GM21526 (cell line): ENCODE measurements at regions not wholly inside any gene's neighbourhood (a gene's known extent, or its start where the extent isn't known, plus 50 kb on each side); places are given as distances from the start of the nearest gene placed in this dataset.

Experiments used
- ATAC-seq: cut with Tn5 transposase; IDR thresholded peaks from one replicate; pipeline ENCODE4 v1.9.1; 2021; ENCODE audit warnings: moderate library complexity; ENCODE audit not compliant: unreplicated experiment, low FRiP score

DNA sequence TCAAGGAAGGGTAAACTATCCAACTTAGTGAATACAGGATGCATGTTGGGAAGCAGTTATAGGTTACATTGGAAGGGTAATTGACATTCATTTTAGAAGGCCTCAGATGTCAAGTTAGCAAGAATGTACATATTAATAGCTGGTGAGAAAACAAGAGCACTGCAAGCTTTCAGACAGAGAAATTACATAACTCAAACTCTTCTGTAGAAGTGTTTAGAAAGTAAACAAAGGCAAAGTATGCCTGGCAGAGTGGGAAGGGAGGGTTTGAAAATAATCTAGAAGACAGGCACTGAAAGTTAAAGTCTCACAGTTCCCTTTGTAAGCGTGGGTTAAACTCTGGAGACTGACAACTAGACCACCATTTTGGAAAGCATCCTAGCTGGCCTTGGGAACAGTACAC is 406.2 kb downstream of the ANKRD50 start:
- ATAC-seq = no peak

DNA sequence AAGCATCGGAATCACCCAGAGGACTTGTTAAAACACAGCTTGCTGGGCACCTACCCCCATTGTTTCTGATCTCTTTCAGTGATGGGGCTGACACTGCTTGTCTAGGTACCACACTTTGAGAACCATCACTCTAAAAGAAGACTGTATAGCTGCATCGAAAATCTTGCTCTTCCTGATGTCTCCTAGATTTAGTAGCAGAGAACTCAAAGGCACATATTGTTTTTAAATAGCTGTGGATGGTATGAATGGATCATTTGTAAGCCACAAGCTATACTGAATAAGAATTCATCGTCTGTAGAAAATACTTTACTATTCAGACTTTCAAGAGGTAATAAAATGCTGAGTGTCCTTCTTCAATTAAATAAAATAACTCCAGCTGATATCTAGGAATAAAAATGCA is 405.4 kb downstream of the ANKRD50 start:
- ATAC-seq = no peak

DNA sequence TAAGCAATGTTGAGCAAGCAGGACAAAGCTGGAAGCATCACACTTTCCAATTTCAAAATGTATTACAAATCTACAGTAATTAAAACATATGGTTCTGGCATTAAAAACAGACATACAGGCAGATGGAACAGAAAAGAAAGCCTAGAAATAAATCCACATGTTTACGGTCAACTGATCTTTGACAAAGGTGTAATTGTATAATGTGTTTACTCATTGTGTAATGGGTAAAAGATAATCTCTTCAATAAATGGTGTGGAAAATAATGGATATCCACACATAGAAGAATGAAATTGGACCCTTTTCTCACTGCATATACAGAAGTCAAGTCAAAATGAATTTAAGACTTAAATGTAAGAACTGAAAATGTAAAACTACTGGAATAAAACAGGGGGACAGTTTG is 394.2 kb downstream of the ANKRD50 start:
- no peak for ATAC-seq

DNA sequence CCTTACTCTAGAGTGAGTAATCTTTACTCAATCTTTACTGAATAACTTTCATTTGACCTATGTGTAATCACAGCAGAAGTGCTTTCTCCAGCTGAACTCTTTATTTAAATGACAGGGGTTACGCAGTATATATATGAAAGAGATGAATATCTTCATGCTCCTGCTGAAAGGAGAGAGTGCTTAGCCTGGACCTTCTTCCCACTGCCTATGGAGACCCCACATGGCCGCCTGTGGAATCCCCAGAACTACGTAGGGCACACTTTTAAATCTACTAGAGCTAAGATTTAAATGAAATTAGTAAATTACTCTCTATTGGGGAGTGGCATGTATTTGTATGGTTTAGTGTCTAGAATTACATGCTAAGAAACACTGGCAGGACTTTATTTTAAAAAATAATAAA is 391.2 kb downstream of the ANKRD50 start:
- ATAC-seq = no peak

DNA sequence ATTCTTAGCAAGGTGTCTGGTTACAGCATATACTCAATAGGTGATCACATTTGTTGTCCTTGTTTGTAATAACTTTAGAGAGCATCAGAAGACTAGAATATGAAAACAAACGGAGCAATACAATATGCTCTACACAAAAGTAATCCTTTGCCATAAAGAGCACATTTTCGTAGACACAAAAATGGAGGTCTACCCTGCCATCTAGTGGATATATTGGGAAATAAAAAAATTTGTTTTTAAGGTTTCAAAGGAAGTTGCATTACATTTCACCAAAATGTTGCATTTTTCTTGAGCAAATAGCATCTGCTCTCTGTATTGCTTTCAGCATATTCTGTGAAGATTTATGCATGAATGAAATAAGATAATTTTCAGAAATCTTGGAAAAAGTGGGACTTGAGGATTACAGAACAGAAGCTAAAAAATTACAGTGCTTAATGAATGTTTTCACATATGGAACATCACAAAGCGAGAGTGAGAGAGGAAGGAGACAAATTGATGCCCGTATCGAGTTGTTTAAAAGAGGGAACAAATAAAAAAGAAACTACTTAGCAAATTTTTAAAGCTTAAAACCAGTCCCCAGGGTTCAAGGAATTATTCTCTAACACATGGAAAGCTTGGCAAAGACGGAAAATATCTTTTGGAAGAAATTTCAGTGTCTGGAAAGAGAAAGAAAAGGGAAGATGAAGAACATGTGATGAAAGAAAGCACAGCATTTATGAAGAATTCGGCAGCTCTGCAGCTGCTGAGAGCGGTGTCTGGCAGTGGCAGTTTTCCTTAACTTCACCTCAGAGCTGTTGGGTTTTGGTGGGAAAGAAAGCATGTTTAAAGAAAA is 390.1 kb downstream of the ANKRD50 start:
- no peak for ATAC-seq

DNA sequence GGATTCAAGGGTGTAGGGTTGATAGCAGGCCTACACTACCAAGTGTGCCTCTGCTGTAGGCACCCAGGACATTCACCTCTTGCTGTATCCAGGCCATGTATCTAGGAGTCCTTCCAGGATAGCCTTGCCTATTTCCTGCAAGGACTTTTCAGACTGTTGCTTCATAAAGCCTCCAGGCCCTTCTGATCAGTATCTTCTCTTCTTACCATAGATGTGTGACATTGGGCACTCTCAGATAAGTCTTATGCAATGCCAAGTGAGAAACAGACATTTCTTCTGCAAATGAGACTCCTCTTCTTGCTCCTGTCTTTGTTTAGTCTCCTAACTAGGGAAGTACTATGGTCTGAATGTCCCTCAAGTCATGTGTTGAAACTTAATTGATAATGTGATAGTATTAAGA is 386.8 kb downstream of the ANKRD50 start:
- no peak for ATAC-seq

DNA sequence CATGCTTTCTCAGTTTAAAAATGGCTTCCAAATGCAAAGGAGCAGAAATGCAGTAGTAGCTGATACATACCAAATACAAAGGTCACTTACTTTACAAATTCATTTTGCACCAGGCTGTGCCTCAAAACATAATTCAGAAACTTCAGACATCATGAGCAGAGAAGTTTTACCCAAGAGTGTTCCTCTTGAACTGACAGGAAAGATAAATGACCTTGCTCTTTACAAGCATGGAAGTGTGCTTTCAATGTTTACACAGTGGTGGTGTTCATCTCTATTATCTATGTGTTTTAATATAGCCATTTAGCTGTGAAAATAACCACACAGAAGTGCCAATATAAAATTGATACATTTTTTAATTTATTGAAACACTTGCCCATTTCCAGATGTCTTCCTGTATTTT is 383.4 kb downstream of the ANKRD50 start:
- no peak for ATAC-seq

DNA sequence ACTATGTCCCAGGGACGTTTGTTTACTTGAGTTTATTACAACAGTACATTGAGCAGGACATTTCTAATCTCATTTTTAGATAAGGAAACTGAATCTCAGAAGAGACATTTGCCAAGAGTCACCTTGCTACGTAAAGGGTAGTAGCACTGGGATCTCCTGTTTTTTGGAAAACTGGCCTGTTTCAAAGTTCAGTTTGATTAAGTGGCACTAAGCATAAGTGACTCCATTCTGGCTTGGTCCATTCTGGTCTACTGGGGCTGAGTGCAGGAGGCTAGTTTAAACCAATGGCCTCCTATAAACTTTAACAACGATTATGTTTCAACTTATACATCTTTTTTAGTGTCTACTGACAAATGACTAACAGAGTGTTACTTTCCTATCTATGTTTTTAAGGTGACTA is 382.5 kb downstream of the ANKRD50 start:
- ATAC-seq = no peak

DNA sequence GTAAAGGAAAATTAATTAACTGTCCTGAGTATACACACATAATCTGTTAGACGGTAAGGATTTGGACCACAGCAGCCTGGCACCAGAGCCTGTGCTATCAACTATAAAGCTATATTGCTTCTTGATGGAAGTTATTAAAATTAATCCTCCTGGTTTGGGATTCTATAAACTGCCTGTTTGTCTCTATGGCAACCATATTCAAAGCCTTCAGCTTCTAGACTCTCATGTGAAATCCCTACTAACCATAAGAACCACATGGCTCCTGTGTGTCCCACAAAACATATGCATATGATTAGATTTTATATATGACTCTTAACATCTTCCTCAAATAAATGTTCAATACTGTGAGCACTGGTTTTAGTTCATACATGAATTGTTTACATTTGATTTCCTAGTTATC is 380.8 kb downstream of the ANKRD50 start:
- ATAC-seq = no peak

DNA sequence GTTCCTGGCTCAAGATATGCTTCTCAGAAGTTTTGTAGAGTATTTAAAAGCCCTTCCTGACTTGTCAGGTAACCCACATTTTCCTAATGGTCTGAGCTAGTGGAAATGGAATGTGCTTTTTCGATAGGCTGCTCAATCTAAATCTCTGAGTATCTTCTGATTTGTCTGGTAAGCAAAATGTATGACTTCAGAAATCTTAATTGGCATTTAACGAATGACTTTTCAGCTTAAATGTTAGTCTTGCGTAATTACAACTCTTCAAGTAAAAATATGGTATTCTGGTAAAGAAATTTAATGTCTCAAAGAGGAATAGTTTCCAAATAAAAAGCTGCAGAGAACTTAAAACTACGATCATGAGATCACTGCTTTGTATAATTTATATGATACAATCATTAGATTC is 379.1 kb downstream of the ANKRD50 start:
- no peak for ATAC-seq

DNA sequence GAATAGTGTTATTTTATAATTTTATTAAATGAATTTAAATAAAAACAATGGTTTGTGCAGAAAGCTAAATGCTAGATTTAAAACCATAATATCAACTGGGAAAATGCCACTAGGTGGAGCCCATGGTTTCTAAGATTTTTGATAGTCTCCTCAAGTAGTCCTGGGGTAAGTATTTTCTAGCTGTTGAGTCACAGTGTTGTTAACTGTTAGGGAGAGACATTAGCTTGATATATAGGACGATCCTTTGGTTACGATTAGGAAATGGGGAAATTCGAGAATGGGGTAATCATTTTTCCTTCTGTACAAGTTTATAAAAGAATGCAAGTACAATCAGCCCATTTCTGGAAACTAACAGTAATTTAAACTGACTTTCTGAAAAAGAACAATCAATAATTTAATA is 378.4 kb downstream of the ANKRD50 start:
- no peak for ATAC-seq

DNA sequence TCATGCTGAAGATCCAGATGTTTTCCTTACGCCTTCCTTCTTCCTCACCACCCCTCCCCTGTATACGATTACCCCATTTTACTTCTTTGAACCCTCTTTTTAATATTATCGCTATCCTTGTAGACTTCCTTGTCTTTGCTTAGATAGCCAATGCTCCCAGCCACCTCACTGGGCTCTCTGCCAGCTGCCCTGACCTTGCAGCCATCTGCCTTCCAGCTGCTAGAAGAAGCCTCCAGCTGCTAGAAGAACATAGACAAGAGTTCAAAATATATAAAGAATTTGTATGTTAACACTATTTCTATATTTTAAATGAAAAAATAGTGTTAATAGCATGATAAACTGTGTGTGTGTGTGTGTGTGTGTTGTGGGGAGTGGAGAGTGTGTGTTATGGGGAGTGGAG is 374.7 kb downstream of the ANKRD50 start:
- ATAC-seq = no peak

DNA sequence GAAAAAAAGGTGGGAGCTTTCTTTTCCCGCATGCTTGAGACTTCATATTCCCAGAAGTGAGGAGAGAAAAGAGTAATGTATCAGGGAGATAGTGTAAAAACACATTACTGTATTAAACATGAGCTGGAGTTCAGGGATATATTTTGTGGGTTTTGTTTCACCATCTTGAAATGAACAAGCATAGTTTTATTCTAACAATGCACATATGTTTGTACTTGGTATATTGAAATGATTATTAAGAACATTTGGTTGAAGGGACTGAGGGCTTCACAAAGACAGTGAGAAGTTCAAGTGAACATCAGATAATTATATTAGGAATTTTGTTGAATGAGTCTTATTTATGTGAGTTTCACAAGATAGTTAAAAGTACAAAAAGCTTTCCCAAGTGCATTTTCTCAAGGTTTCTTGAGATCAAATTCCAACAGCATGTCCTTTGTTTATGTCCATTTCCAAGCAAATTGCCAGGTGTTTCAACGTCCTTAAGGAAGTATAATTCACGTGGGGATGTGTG is 368.8 kb downstream of the ANKRD50 start:
- no peak for ATAC-seq

DNA sequence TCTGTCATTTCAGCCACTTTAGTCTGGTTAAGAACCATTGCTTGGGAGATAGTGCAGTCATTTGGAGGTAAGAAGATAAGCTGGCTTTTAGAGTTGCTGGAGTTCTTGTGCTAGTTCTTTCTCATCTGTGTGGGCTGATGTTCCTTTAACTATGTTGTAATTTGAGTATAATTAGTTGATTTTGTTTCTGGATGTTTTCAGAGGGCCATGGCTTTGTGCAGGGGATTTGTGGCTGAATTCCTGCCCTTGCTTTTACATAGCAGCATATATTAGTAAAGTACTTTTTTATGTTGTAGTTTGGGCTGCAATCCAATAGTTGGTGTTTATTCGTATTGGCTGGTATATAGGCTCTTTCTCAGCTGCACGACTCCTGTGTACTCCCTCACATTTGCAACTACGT is 339.6 kb downstream of the ANKRD50 start:
- ATAC-seq = no peak

DNA sequence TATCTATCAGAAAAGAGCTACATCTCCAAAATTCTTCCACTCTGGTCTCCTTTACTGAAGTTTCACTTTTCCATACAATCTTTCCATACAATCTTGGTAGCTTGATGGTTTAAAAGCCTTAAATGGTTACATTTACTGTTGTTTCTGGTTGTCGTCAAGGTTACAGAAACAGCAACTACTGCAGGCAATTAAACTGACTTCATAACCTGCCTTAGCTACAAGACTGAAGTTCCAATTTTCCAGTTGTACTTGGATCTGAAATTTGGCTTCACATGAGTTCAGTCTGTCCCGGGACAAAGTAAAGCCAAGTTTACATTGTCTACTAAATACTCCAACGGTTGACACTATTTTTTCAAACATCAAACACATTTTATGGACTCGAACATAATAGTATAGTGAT is 326.4 kb downstream of the ANKRD50 start:
- ATAC-seq = no peak

DNA sequence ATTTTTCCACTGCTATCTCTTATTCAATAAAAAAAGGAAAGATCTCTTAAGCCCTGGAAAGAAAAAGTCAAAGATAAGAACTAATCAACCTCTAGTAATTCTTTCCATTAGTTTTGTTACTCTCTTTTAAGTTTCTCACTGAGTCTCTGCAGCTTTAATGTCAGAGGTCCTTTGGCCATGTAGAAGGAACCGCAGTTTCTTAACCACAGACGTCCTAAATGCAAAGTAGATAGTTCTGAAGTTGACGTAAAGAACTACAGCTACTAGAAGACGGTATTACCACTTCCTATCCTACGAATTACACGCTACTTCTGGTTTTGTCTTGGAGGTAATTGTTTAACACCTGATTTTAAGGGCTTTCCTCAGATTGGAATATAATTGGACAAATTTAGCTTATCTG is 325.9 kb downstream of the ANKRD50 start:
- no peak for ATAC-seq

DNA sequence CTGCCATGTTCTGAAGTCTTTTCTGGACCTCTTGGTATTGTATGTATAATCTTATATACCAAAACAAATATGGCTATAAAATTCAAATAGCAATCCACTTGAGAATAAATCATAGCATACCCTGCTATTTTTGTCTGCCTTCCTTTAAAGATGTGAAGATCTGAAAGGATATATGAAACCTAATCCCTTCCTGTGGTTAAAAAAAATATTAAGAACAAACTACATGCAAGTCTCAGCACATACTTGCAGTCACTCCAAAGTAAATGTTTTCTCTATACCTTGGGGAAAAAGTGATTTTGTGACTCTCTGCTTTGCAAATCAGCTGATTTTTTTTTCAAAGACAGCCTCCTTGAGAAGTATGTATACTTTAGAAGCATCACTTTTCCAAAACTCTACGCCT is 322.9 kb downstream of the ANKRD50 start:
- no peak for ATAC-seq

DNA sequence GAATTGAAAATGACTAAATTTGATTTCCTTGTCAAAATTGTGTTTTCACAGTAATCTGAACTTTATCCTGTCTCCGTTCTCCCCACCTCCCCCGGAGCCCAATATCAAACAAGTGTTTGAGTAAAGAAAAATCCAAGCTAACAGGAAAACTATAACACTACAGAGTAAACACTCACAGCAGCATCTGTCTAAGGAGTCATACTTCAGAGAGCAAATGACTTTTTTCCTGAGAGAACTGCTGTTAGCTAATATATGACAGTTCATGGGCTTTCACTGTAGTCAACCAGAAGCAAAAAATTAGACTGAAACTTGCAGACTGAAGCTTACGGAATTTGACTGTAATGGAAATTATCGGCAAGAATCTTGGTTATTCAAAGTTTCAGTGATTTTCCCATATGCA is 321.7 kb downstream of the ANKRD50 start:
- no peak for ATAC-seq

DNA sequence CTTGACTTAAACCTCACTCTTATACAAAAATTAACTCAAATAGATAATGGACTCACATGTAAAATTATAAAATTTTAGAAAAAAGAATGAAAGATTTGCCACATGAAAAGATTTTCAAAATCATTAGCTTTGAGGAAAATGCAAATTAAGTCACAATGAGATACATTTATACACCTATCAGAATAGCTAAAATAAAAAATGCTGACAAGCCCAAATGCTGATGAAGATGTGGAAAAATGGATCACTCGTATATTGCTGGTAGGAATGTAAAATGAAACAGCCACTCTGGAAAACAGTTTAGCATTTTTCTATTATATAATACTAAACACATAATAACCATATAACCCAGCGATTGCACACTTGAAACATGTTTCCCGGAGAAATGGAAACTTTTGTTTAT is 316.2 kb downstream of the ANKRD50 start:
- ATAC-seq = no peak

DNA sequence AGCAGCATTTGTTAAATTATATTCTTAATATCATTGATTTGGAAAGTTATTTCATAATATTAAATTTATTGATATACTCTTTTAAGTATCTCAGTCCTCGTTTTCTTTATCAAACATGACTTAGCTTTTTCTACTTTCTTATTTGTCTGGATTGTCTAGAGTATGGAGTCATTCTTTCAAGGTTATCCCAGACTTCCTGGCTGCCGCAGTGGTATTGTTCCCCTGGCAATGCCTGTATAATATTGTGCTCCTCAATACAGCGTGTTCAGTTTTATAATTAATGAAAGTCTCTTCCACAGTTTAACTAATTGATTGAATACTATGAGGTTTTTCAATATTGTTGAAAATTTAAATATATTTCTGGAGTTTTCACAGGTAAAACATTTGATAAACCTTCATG is 310.9 kb downstream of the ANKRD50 start:
- ATAC-seq = no peak

DNA sequence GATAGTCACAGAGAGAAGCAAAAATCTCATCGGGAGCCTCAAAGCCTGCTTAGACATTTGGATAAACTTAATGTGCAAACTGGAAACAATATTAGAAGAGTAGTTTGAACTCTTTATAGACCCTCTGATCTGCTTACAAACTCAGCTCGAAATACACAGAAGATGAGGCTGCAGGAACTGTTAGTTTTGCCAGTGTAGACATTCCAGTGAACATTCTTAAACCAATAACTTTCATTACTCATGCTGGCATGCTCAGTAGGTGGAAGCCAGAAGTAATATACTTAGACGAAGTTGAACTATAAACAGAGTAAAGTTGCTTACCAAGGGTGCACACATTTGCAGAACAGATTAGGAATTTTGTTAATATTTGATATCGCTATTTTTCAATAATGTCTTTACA is 303.5 kb downstream of the ANKRD50 start:
- ATAC-seq = no peak

DNA sequence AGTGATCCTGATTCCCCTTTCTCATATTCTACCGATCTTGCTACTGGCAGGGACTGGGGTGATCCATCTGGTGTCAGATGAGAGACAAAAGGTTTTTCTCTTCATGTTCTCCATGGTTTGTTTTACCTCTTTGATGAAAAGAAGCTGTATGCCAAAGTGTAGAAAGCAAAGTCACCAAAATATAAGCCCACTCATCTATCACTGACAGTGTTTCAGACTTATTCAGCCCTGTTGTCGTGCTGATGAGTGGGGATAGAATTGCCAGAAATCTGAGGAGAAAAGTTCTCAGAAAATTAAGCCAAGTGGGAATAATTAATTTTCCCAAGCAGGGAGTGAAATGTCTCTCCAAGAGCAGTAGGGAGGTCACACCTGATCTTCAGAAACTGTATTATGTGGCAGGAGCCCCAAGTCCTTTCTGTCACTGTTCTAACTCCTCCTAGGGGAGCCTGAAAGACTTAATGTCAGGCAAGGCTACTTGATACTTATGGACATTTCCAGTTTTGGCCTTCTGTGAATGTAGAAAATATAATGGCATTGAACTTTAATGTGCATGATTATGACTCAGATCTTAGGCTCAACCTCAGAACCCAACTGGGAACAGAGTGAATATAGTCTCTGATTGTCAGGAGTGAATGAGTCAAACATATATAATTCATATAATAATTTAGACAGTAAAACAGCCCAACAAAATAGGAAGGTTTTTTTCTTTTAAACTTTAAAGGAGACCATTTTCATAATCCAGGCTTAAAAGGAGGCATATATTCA is 298.1 kb downstream of the ANKRD50 start:
- ATAC-seq = no peak
